Dermis blood vessel endothelial cell (primary cell): ENCODE measurements at regions not wholly inside any gene's neighbourhood (a gene's known extent, or its start where the extent isn't known, plus 50 kb on each side); places are given as distances from the start of the nearest gene placed in this dataset.
A peak's percentile ranks its signal among the peaks of the same experiment; 100 is the strongest.
"Not testable (repeated sequence)": the region's sequence is repeated elsewhere in the genome, so short reads cannot be mapped to it uniquely, and the experiment has no call there.

ENCODE experiments used
- DNase-seq: peaks from one replicate; pipeline ENCODE4 v3.0.0; 2010

DNA sequence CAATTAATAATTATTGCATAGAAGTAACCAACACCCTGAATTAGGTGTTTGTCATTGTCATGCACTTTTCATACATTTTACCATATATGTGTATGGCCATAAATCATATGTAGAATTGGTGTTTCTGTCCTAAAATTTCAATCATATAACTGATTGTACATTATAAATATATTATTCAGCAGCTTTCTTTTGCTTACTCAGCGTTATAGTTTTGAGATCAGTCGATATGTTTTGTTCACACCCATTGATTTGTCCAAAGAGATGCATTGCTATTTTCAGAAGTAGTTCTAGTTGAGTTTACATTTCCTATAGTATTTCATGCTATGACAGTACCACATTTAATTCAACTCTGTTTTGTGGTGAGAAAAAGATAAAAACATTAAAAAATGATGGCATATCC lies 50.5 kb upstream of the PARP4 start:
- DNase-seq: no peak

DNA sequence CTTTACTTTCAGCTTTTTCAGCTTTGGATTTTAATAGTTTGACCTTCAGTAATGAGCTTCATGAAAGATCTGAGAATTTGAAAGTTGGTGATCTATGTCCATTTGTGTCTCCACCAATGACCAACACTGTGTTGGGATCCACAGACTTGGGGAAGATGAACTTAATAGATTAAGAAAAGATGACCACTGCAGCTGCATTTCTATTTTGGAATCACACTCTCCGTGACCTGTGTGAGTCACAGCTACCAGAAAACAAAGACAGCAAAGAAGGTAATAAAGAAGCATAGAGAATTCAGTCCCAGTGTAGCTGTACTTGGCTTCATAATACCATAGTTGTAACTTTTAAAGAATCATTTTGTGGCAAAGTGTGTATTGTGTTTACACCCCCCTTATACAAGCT lies 51.4 kb upstream of the PARP4 start:
- peak; percentile 8 for DNase-seq

DNA sequence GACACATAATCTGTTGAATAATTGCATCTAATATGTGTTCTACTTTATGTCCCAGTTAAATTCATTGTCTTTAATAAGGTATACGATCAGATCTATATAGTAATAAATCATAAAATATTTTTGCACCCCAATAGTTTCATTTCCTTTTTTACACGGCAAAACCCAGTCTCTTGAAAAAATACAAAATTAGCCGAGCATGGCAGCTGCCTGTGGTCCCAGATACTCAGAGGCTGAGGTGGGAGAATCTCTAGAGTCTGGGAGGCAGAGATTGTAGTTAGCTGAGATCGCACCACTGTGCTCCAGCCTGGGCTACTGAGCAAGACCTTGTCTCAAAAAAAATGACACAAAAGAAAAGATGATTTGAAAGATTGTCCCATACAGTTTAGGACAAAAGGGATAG lies 52.3 kb upstream of the PARP4 start:
- no peak for DNase-seq

DNA sequence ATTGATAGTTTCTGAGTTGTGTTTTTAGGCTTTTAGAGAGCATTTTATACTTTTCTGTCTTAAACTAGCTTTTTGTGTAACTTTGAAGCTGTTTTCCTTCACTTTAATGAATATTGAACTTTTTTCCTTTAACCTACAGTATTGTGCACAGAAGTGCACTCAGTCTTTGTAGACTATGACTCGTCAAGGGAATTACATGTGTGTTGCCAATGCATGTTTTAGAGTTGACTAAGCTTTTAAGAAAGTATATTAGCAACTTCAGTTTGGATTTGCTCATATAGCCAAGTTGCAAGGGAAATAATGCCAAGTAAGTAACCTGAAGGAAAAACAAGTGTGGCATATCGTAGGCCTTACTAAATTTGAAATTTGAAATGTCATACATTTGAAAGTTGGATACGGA lies 55.0 kb upstream of the PARP4 start:
- not testable (repeated sequence) for DNase-seq

DNA sequence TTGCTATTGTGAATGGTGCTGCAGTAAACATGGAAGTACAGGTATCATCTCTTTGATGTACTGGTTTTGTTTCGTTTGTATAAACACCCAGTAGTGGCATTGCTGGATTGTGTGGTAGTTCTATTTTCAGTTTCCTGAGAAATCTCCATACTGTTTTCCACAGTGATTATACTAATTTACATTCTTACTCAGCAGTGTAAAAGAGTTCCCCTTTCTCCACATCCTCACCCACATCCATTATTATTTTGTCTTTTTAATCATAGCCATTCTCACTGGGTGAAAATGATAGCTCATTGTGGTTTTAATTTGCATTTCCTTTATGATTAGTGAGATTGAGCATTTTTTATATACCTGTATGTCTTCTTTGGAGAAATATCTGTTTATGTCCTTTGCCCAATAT lies 62.3 kb upstream of the PARP4 start:
- no peak for DNase-seq

DNA sequence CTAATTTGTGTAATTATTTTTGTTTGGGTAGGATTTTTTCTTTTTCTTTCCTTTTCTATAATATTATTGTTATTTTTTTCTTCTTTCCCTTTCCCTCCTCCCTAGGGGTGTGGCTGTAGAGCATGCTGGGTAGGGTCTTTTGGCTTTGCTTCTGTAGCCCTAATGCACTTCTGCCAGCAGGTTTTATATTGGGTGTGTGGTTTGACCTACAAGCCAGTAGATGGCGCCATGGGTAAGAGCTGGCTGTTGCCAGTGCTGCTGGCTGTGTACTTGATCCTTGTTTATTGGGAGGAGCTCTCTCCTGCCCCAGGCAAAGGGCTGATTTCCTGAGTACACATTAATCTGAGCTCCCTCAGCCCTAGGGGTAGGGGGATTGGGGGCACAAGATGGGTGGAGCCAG lies 67.7 kb upstream of the PARP4 start:
- DNase-seq: peak; percentile 31

DNA sequence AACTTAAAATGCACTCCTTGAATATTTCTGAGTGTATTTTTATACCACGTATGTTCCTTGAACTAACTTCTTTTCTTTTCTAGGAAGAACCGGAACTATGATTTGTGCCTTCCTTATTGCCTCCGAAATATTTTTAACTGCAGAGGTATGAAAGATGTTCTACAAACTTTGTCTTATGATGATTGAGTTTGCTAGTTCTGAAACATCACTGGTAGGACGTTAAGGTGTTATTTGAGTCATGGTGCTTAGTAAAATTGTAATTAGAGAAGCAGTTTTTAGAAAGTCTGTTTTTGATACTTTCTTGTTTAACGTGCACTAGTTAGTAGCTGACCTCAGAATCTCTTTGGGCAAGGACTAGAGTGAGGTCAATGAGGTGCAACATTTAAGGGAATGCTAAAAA lies 69.0 kb upstream of the PARP4 start:
- DNase-seq: not testable (repeated sequence)

DNA sequence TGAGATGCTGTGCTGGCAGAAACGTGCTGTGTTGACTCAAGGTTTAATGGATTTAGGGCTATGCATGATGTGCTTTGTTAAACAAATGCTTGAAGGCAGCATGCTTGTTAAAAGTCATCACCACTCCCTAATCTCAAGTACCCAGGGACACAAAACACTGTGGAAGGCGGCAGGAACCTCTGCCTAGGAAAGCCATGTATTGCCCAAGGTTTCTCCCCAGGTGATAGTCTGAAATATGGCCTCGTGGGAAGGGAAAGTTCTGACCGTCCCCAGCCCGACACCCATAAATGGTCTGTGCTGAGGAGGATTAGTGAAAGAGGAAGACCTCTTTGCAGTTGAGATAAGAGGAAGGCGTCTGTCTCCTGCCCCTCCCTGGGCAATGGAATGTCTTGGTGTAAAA lies 79.1 kb upstream of the PARP4 start:
- DNase-seq: not testable (repeated sequence)

DNA sequence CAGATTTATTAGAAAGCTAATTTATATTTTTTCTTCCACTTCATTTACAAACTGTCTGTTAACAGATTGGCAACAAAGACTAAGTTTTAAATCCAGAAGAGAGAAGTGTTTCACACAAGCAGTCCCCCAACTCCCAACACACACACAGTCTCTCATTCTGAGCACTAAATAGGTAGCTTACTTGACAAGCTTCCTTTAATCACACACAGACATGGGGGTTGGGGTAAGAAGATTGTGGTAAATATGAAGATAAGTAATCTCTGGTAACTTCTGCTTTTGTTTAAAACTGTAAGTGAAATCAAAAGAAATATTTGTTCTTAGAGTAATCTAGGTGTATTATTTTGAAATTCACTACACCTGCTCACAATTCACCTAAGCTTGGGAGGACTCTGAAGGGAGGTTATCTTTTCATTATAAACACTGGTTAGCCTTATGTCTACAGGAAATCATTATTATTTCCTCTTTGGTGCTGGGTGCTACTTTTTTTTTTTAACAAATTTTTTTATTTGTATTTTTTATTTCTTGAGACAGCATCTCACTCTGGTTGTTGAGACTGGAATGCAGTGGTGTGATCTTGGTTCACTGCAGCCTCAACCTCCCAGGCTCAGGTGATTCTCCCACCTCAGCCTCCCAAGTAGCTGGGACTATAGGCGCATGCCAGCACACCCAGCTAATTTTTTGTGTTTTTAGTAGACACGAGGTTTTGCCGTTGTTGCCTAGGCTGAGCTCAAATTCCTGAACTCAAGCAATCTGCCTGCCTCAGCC lies 82.1 kb upstream of the ATP12A start:
- not testable (repeated sequence) for DNase-seq

DNA sequence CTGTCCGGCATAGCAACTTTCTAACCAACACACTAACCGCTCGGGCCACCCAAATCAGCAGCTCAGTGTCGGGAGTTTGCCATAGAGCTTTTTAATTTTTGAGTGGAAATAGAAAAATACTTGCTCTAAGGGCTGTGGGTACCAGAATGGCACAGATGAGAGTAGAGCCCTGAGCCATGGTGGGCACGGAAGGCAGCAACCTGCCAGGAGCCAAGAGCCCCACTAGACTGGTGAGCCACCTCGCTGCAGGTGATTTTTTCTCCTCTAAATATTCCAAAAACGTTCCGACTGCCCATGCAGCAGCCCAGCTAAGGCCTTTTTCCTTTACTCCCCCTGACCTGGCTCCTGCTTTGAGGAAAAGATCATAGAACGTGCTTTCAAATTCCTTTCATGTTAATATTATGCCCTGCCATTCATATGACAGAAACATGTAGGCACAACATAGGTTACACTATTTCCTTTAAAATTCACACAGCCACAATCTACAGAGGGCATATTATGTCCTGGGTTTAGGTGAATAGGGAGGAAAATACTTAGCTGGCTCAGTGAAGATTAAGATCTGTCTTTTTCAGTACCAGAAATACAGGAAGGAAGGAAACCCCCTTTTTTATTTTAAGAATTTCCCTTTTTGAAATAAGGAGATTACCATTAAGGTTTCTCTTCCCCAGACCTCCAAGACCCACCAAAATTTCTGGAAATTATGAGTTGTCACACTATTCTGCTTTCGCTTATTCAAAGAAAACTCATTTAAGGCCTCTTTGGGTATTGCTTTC lies 81.0 kb upstream of the ATP12A start:
- DNase-seq: not testable (repeated sequence)

DNA sequence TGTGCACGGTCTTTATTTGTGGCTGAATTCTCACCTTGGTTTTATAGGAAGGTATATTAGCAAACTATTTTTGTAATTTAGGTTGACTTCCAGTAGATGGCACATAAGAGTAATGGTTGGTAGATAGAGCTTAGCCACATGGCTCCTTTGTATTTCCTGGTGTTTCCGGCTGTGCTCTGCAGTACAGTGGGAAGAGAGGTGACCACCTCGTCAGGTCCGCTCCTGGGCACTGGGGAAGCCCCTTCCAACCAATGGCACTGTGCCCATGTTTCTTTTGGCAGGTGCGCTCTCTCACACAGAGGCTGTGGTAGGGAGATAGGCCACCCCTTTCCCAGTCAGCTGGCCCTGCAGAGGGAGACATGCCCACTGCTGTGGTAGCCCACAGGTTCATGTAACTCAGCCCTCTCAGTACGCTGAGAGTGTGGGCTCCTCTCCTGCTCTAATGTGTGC lies 74.3 kb upstream of the ATP12A start:
- DNase-seq: no peak

DNA sequence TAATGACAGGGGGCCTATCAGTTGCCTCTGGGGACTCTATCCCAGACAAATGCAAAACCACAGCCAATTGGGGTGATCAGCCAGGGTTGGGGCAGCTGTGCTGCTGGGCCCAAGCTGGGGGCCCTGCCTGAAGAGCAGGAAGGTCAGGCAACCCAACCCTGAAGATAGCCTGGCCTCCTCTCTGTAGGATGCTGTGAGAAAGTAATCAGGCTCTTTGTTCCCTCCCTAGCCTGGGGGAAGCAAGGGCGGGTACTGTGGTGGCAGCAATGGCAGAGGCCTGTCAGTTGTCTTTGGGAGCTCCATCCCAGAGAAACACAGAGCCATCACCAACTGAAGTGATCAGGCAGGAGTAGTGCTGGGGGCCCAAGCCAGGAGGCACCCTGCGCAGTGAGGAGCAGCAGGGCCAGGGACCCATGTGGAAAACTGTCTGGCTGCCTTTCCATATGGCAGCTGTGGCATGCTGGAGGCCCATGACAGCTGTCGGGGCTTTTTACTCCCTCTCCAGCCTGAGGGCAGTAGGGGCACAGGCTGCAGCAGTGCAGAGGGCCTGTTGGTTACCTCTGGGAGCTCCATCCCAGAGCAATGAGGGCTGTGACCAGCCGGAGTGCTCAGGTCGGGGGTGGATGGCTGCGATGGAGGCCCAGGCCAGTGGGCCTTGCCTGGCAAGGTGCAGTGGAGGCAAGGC lies 73.6 kb upstream of the ATP12A start:
- no peak for DNase-seq

DNA sequence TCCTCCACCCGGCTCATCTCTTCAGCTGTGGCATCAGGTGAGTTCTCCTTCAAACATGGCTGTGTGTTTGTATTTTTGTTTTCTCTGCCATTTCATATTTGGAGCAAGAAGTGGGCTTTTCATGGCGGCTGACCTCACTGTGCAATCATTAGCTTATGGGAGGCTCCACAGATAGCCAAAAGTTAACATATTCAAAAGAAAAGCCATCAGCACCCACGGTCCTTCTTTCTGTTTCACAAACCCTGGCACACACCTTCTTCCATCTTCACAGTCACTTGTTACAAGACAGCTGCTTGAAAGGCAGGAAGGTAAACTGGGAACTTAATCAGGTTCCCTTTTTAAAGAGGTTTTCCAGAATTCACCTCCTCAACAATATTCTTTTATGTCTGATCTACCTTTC lies 69.3 kb upstream of the ATP12A start:
- DNase-seq: no peak

DNA sequence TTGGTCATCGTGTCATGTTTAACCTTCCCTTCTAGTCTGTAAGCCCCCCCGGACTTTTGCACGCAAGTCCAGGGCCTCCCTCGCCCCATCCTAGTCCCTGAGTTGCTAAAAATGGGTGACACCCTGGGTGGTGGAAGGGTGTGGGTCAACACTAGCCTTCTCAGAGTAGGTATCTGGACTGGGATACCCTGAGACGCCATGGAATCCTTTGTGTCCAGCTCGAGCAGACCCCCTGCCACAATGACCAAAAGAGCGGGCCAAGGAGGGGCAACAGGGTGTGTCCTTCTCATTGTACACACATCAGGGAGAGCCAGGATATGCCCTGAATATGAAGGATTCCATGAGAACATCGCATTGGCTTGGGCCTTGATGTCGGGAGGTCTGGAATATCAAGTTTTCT lies 67.5 kb upstream of the ATP12A start:
- DNase-seq: no peak

DNA sequence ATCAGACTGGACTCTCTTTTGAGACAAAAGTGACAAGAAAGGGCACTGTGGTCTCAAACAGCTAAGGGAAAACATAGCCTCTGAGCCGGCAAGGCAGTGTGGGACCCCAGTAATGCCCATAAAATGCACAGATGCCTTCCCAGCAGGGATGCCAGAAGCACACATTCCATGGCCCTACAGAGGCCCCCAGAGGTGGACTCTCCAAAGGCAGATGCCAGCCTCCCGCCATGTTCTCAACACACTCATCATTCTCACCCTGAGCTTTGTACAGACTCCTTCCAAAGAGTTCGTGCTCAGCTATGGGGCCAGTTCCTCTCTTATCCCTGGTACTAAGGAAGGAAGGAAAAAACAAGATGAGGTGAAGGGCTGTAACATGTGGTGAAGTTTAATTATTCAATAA lies 67.1 kb upstream of the ATP12A start:
- DNase-seq: no peak

DNA sequence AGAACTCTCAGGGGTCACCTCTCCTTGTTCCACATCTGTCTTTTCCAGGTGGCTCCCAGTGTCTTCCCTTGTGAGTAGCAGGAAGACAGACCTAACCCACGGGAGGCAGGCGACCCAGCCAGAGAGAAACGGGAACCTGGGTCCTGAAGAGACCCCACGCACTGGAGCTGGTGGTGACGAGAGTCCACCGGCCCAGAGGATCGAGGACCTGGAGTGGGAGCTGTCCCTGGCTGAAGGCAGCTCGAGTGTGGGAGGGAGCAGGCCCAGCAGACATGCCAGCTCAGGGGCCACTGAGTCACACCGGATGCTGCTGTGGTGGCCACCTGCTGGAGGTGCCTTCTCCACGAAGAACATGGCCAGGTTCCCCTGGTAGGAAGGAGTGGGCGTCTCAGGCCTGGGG lies 66.5 kb upstream of the ATP12A start:
- no peak for DNase-seq

DNA sequence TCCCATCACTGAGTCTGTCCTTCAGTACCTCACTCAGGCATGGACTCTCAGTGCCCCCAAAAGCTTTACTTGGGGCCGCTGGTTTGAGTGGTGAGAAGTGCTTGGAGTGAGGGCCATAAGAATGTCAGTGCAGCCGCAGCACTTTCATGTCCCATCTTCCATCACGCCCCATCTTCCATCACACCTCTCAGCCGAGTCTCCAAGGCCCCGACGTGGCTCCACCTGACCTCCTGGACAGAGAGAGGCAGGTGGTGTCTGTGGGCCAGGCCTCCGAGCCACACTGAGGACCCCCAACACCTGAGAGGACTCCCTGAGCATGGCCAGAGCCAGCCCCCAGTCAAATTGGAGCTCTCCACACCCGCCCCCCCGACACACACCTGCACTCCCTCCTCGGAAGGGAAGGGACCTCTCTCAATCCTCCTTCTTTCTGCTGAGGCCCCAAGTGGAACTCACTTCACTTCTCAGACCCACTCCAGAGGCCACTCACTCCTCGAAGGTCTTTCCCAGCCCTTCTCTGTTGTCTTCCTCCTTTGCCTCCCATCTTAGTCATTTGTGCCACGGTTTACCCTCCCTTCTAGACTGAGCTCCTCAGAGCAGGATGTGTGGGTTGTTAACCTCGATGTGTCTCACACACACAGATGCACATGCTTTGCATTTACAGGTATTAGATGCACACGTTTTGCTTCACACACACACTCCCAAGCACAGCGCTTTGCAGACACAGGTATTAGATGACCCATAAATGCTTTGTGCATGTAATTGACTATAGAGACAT lies 65.7 kb upstream of the ATP12A start:
- no peak for DNase-seq

DNA sequence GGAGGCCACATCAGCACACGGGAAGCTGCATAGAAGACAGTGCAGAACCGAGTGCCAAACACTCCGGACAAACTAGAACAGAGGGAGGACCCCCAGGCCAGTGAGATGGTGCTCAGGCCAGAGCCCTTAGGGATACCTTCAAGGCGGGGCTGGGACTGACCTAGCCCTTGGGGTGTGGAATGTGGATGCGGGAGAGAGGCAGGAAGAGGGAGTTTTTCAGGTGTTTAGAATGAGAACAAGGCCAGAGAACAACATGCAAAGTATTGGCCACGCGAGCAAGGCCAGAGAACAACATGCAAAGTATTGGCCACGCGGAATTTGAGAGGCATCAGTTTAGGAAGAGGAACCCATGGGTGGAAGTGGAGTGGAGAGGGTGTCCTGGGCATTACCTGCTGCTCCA lies 65.1 kb upstream of the ATP12A start:
- no peak for DNase-seq

DNA sequence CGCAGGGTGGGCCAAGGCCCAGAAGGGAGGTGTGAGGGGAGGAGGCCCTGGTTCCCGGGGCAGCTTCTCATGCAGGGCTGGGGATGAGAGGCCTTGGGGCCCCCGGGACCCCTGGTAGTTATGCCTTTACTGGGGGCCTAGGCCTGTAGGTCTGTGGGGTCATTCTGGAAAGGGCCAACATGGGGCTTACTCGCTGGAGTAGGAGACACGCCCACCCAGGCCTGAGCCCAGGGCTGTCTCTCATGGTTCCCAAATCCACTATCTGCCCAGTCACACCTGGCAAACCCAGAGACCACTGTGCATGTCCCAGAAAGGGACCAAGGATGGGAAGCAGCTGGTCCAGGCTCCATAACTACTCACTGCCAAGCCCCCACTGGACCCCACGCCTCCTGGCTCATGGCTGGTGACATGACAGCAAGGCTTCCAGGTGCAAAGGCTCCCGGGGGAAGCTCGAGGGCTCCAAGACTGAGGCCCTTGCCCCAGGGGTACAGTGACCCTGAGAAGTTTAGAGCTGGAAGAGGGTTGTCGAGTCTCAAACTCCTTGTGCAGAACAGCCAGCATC lies 64.2 kb upstream of the ATP12A start:
- no peak for DNase-seq

DNA sequence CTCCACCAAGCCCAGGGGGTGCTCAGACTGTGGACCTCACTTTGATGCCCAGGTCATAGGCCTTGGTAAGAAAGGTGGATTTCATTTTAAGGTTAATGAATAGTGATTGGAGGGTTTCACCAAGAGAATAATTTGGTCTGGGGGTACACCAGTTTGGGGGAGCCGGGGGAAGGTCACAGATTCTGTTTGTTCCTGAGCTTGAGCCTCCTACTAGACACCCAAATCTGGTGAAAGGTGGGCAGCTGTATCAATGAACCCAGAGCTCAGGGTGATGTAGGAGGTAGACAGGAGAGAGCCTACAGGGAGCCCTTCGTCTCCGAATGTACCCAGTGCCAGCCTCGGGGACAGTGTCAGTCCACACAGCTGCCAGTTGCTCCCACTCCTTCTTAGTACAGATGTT lies 63.7 kb upstream of the ATP12A start:
- no peak for DNase-seq

DNA sequence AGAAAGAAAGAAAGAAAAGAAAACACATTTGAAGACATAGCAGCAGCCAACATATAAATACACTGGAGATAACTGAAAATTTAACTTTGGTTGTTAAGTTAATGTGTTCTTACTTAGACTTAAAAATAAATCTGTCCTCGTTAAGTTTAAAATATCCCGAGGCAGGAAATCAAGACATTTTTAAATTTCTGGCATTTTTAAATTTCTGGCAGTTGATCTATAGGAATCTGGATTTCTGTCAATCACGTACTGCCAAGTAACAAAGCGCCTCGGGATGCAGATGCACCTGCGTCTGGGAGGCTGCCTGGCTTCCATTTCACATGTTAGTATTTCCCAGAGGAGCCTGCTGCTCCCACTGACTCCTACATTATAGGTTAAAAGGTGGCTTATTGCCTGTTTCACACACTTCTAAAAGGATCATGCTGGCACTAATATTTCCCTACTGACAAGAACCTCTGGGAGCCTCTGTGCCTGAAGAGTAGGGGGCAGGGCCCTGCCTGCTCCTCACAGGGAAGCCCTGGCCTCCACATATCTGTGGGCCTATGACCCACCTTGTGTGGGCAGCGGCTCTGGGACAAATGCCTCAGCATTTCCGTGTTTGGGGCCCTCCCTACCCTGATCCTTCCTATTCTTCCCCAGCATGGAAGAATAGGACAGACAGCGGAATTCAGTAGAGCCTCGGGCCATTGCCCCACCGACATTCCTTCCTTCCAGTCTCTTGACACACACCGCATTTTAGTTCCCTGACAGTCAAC lies 62.8 kb upstream of the ATP12A start:
- DNase-seq: no peak
